VCaP (cell line): ENCODE measurements at regions not wholly inside any gene's neighbourhood (a gene's known extent, or its start where the extent isn't known, plus 50 kb on each side); places are given as distances from the start of the nearest gene placed in this dataset.

ENCODE experiments used
- H3K27ac ChIP-seq: fragments of 450-650 bp; 2 replicates; pipeline ENCODE4 v1.5.1; 2017
- CTCF ChIP-seq: fragments of 450-650 bp; conservative IDR thresholded peaks from 2 replicates; pipeline ENCODE4 v1.5.1; 2017; ENCODE audit warnings: mild to moderate bottlenecking, moderate library complexity

- TF ChIP-seq CTCF = no peak
These were observed 1407.9 kb upstream of the MAP3K7 start for GRCh38 chr6:91994787-91995186.

GRCh38 chr6:91982559-91982958 is 1395.7 kb upstream of the MAP3K7 start:
- H3K27ac ChIP-seq = no peak overlapping the region
- TF ChIP-seq CTCF = no peak

More at GRCh38 chr6:91994787-91995186, 1407.9 kb upstream of the MAP3K7 start:
- no peak overlapping the region for H3K27ac ChIP-seq

GRCh38 chr6:91976797-91977196 is 1389.9 kb upstream of the MAP3K7 start:
- TF ChIP-seq CTCF = no peak
- no peak overlapping the region for H3K27ac ChIP-seq

GRCh38 chr6:91970700-91971099 is 1383.8 kb upstream of the MAP3K7 start:
- no peak overlapping the region for H3K27ac ChIP-seq
- no peak for TF ChIP-seq CTCF

- no peak overlapping the region for H3K27ac ChIP-seq
These were observed 1379.0 kb upstream of the MAP3K7 start for GRCh38 chr6:91965872-91966271.

GRCh38 chr6:91961671-91962070 is 1374.8 kb upstream of the MAP3K7 start:
- TF ChIP-seq CTCF = no peak
- no peak overlapping the region for H3K27ac ChIP-seq

More at GRCh38 chr6:91965872-91966271, 1379.0 kb upstream of the MAP3K7 start:
- TF ChIP-seq CTCF = no peak

- TF ChIP-seq CTCF = no peak
- H3K27ac ChIP-seq = no peak overlapping the region
These were observed 1374.4 kb upstream of the MAP3K7 start for GRCh38 chr6:91961236-91961635.

GRCh38 chr6:91941838-91942237 is 1355.0 kb upstream of the MAP3K7 start:
- no peak for TF ChIP-seq CTCF
- H3K27ac ChIP-seq = no peak overlapping the region
